ENCODE measurements at regions not wholly inside any gene's neighbourhood (a gene's known extent, or its start where the extent isn't known, plus 50 kb on each side); places are given as distances from the start of the nearest gene placed in this dataset.

DNA sequence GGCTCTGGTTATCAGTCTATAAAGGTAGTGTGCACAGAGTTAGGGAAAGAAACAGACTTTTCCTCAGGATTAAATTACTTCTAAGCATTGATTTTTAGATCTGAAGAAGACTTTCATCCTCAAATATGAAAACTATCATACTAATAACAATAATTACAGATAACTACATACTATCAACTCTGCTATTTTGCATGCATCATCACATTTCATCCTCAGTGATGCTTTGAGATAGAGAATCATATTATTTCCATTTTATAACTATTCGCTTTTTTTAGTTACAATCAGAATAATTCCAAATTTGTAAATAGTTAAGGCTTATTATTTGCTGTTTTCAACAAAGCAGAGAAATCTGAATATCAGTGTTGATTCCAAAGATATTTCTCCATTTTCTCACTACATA, 239.2 kb downstream of the MEIS1 start:
- Histone ChIP-seq H3K36me3 (no peaks in the 10 kb centered on the region), H3K27ac (no peak overlapping the region), H3K4me1 (ENCODE audit: low read depth) (no peaks in the 10 kb centered on the region), H3K9me3 (ENCODE audit: low read depth) (no peaks in the 10 kb centered on the region), H3K27me3 (no peaks in the 10 kb centered on the region), H3K4me3 (no peak overlapping the region)
- DNase-seq (ENCODE audit: low read depth in 1 of 2, low spot score in 1 of 2), result no peak
- no peak for TF ChIP-seq CTCF (IDR thresholded peaks at IDR 0.05; ENCODE audit: low read depth, low read length)

DNA sequence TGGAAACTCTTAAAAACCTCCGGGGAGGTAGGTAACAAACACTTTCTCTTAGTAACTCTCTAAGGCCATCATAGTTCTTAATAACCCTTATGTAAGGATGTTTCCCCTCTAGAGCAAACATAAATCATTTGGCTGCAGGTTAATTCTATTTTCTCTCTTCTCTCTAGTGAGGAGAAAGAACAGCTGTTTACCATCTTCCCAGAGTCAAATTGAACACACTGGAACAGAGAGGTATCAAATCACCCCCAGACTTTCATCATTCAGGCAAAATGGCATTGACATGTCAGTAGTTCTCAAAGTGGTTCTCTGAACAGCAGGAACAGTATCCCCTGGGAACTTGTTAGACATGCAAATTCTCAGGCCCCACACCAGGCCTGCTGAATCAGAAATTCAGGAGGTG, 240.7 kb downstream of the MEIS1 start:
- TF ChIP-seq CTCF (IDR thresholded peaks at IDR 0.05; ENCODE audit: low read depth, low read length), result no peak
- no peak for DNase-seq (ENCODE audit: low read depth in 1 of 2, low spot score in 1 of 2)
- no peak overlapping the region for H3K27ac ChIP-seq
- no peaks in the 10 kb centered on the region for H3K9me3 ChIP-seq (ENCODE audit: low read depth)
- H3K4me1 ChIP-seq (ENCODE audit: low read depth), result no peaks in the 10 kb centered on the region
- H3K4me3 ChIP-seq, result no peak overlapping the region
- H3K36me3 ChIP-seq, result no peaks in the 10 kb centered on the region
- H3K27me3 ChIP-seq, result no peaks in the 10 kb centered on the region

- no peaks in the 10 kb centered on the region for H3K9me3 ChIP-seq (ENCODE audit: low read depth)
- H3K27ac ChIP-seq, result no peak overlapping the region
- H3K27me3 ChIP-seq, result no peaks in the 10 kb centered on the region
- TF ChIP-seq CTCF (IDR thresholded peaks at IDR 0.05; ENCODE audit: low read depth, low read length), result no peak
- DNase-seq (ENCODE audit: low read depth in 1 of 2, low spot score in 1 of 2), result peak in 1 of 2 donors; percentile 28
- H3K4me1 ChIP-seq (ENCODE audit: low read depth), result no peaks in the 10 kb centered on the region
- no peak overlapping the region for H3K4me3 ChIP-seq
- no peaks in the 10 kb centered on the region for H3K36me3 ChIP-seq
Measured at GRCh38 chr2:66679442-66679841, 244.5 kb downstream of the MEIS1 start.

- TF ChIP-seq CTCF (IDR thresholded peaks at IDR 0.05; ENCODE audit: low read depth, low read length), result no peak
- H3K27ac ChIP-seq, result no peak overlapping the region
- no peaks in the 10 kb centered on the region for H3K9me3 ChIP-seq (ENCODE audit: low read depth)
- H3K4me3 ChIP-seq, result no peak overlapping the region
- no peaks in the 10 kb centered on the region for H3K4me1 ChIP-seq (ENCODE audit: low read depth)
- H3K36me3 ChIP-seq, result no peaks in the 10 kb centered on the region
- no peak for DNase-seq (ENCODE audit: low read depth in 1 of 2, low spot score in 1 of 2)
- H3K27me3 ChIP-seq, result no peaks in the 10 kb centered on the region
Measured at GRCh38 chr2:66682476-66682875, 247.6 kb downstream of the MEIS1 start.

GRCh38 chr2:66683064-66683463, 248.1 kb downstream of the MEIS1 start:
- Histone ChIP-seq H3K27ac (no peak overlapping the region), H3K4me1 (ENCODE audit: low read depth) (no peaks in the 10 kb centered on the region), H3K9me3 (ENCODE audit: low read depth) (no peaks in the 10 kb centered on the region), H3K4me3 (no peak overlapping the region), H3K27me3 (no peaks in the 10 kb centered on the region), H3K36me3 (no peaks in the 10 kb centered on the region)
- TF ChIP-seq CTCF (IDR thresholded peaks at IDR 0.05; ENCODE audit: low read depth, low read length), result no peak
- DNase-seq (ENCODE audit: low read depth in 1 of 2, low spot score in 1 of 2), result no peak

GRCh38 chr2:66683599-66683998, 248.7 kb downstream of the MEIS1 start:
- no peak overlapping the region for H3K27ac ChIP-seq
- H3K4me3 ChIP-seq, result no peak overlapping the region
- no peaks in the 10 kb centered on the region for H3K36me3 ChIP-seq
- no peaks in the 10 kb centered on the region for H3K9me3 ChIP-seq (ENCODE audit: low read depth)
- no peaks in the 10 kb centered on the region for H3K4me1 ChIP-seq (ENCODE audit: low read depth)
- DNase-seq (ENCODE audit: low read depth in 1 of 2, low spot score in 1 of 2), result no peak
- no peak for TF ChIP-seq CTCF (IDR thresholded peaks at IDR 0.05; ENCODE audit: low read depth, low read length)
- no peaks in the 10 kb centered on the region for H3K27me3 ChIP-seq

Measured in cardiac muscle cell (in vitro differentiated cells and primary cell).